H9 (cell line): ENCODE measurements at regions not wholly inside any gene's neighbourhood (a gene's known extent, or its start where the extent isn't known, plus 50 kb on each side); places are given as distances from the start of the nearest gene placed in this dataset.

ENCODE experiments used
- DNase-seq: peaks from one replicate; pipeline ENCODE4 v3.0.0-alpha.2; 2017
- H2AFZ ChIP-seq: one replicate; pipeline ENCODE4 v1.6.1; 2013; ENCODE audit warnings: mild to moderate bottlenecking, low read length, control low read depth, moderate library complexity
- H2AK5ac ChIP-seq: 2 replicates; pipeline ENCODE4 v1.6.1; 2013; ENCODE audit warnings: low read length, control low read depth, mixed read lengths; ENCODE audit not compliant: insufficient read length
- H2BK120ac ChIP-seq: one replicate; pipeline ENCODE4 v1.6.1; 2013; ENCODE audit warnings: low read depth, mild to moderate bottlenecking, low read length, control low read depth, inconsistent platforms; ENCODE audit not compliant: poor library complexity, severe bottlenecking
- H2BK12ac ChIP-seq: 2 replicates; pipeline ENCODE4 v1.6.1; 2013; ENCODE audit warnings: low read length, control low read depth, mixed read lengths, low read depth; ENCODE audit not compliant: insufficient read length
- H2BK15ac ChIP-seq: 2 replicates; pipeline ENCODE4 v1.6.1; 2013; ENCODE audit warnings: low read depth, low read length, control low read depth
- H2BK20ac ChIP-seq: one replicate; pipeline ENCODE4 v1.6.1; 2013; ENCODE audit warnings: low read depth, mild to moderate bottlenecking, low read length, control low read depth, inconsistent platforms; ENCODE audit not compliant: poor library complexity, severe bottlenecking
- H2BK5ac ChIP-seq: 2 replicates; pipeline ENCODE4 v1.6.1; 2013; ENCODE audit warnings: low read length, control low read depth, mixed read lengths; ENCODE audit not compliant: insufficient read length
- H3K14ac ChIP-seq: 2 replicates; pipeline ENCODE4 v1.6.1; 2013; ENCODE audit warnings: low read length, control low read depth; ENCODE audit not compliant: insufficient read depth
- H3K18ac ChIP-seq: 2 replicates; pipeline ENCODE4 v1.6.1; 2013; ENCODE audit warnings: low read depth, mild to moderate bottlenecking, mixed read lengths, low read length, control low read depth; ENCODE audit not compliant: insufficient read length
- H3K23ac ChIP-seq: 2 replicates; pipeline ENCODE4 v1.6.1; 2013; ENCODE audit warnings: low read length, control low read depth, mixed read lengths, low read depth; ENCODE audit not compliant: insufficient read length
- H3K23me2 ChIP-seq: 2 replicates; pipeline ENCODE4 v1.6.1; 2013; ENCODE audit warnings: low read depth, mild to moderate bottlenecking, mixed read lengths, low read length, control low read depth; ENCODE audit not compliant: insufficient read length, poor library complexity, severe bottlenecking
- H3K27ac ChIP-seq: 2 replicates; pipeline ENCODE4 v1.5.1; 2013; ENCODE audit warnings: low read length, control low read depth, mixed read lengths, low read depth; ENCODE audit not compliant: insufficient read length
- H3K27me3 ChIP-seq: 2 replicates; pipeline ENCODE4 v1.6.1; 2013; ENCODE audit warnings: low read length, control low read depth, inconsistent platforms; ENCODE audit not compliant: insufficient read depth
- H3K4ac ChIP-seq: 2 replicates; pipeline ENCODE4 v1.6.1; 2013; ENCODE audit warnings: low read depth, mild to moderate bottlenecking, control low read depth, inconsistent platforms, low read length, moderate library complexity
- H3K4me1 ChIP-seq: 2 replicates; pipeline ENCODE4 v1.6.1; 2013; ENCODE audit warnings: low read length, control low read depth, inconsistent platforms; ENCODE audit not compliant: insufficient read depth
- H3K4me2 ChIP-seq: 2 replicates; pipeline ENCODE4 v1.6.1; 2013; ENCODE audit warnings: low read length, control low read depth, mixed read lengths; ENCODE audit not compliant: insufficient read length, insufficient read depth
- H3K56ac ChIP-seq: 2 replicates; pipeline ENCODE4 v1.6.1; 2013; ENCODE audit warnings: low read depth, mild to moderate bottlenecking, mixed read lengths, low read length, control low read depth; ENCODE audit not compliant: insufficient read length
- H3K79me1 ChIP-seq: 2 replicates; pipeline ENCODE4 v1.6.1; 2013; ENCODE audit warnings: low read depth, mild to moderate bottlenecking, moderate library complexity, low read length, control low read depth, inconsistent platforms; ENCODE audit not compliant: insufficient read depth, poor library complexity, severe bottlenecking
- H3K79me2 ChIP-seq: 2 replicates; pipeline ENCODE4 v1.6.1; 2013; ENCODE audit warnings: low read length, control low read depth, inconsistent platforms; ENCODE audit not compliant: insufficient read depth
- H3K9ac ChIP-seq: 2 replicates; pipeline ENCODE4 v1.6.1; 2013; ENCODE audit warnings: low read length, control low read depth, mixed read lengths; ENCODE audit not compliant: insufficient read length; ENCODE audit errors: extremely low read depth
- H3K9me3 ChIP-seq: one replicate; pipeline ENCODE4 v1.6.1; 2013; ENCODE audit warnings: low read depth, low read length, inconsistent platforms; ENCODE audit not compliant: control insufficient read depth
- H3T11ph ChIP-seq: one replicate; pipeline ENCODE4 v1.6.1; 2013; ENCODE audit warnings: mild to moderate bottlenecking, low read length, control low read depth, inconsistent platforms
- H4K20me1 ChIP-seq: one replicate; pipeline ENCODE4 v1.6.1; 2013; ENCODE audit not compliant: control insufficient read depth, insufficient read length, insufficient read depth
- H4K5ac ChIP-seq: 2 replicates; pipeline ENCODE4 v1.6.1; 2013; ENCODE audit warnings: low read depth, mild to moderate bottlenecking, mixed read lengths, low read length, control low read depth; ENCODE audit not compliant: insufficient read length
- H4K8ac ChIP-seq: replicated peaks from 2 replicates; pipeline ENCODE4 v1.6.1; 2013; ENCODE audit warnings: low read length, control low read depth, mixed read lengths, low read depth; ENCODE audit not compliant: insufficient read length
- H4K91ac ChIP-seq: 2 replicates; pipeline ENCODE4 v1.6.1; 2013; ENCODE audit warnings: low read depth, mild to moderate bottlenecking, moderate library complexity, mixed read lengths, low read length, control low read depth; ENCODE audit not compliant: insufficient read length
- H3K27ac Mint-ChIP-seq, 3 experiments: 2 replicates in 2 of 3; 3 replicates in 1 of 3; pipeline ENCODE4 v1.8.0; 2020 to 2021; ENCODE audit warnings: mixed read lengths in 3 of 3, mild to moderate bottlenecking in 1 of 3, moderate library complexity in 1 of 3
- H3K27me3 Mint-ChIP-seq: 2 replicates; pipeline ENCODE4 v1.8.0; 2021; ENCODE audit warnings: low read depth, mild to moderate bottlenecking, moderate library complexity, mixed read lengths
- H3K36me3 Mint-ChIP-seq, 3 experiments: 2 replicates in 2 of 3; 3 replicates in 1 of 3; pipeline ENCODE4 v1.8.0; 2020 to 2021; ENCODE audit warnings: low read depth in 3 of 3, mixed read lengths in 3 of 3; ENCODE audit not compliant: insufficient read depth in 1 of 3
- H3K4me1 Mint-ChIP-seq, 2 experiments: 2 replicates each; pipeline ENCODE4 v1.8.0; 2020; ENCODE audit warnings: mixed read lengths in 2 of 2
- H3K4me3 Mint-ChIP-seq, 2 experiments: 2 replicates in 1 of 2; 3 replicates in 1 of 2; pipeline ENCODE4 v1.8.0; 2020 to 2021; ENCODE audit warnings: mild to moderate bottlenecking in 2 of 2, mixed read lengths in 2 of 2, moderate library complexity in 1 of 2
- H3K9me3 Mint-ChIP-seq, 2 experiments: 2 replicates in 1 of 2; 3 replicates in 1 of 2; pipeline ENCODE4 v1.8.0; 2020; ENCODE audit warnings: mild to moderate bottlenecking in 2 of 2, mixed read lengths in 2 of 2, moderate library complexity in 1 of 2
- WGBS: extraction: QIAGEN DNeasy Blood & Tissue Kit; methylation state at CpG from one replicate; pipeline ENCODE4 v1.1.7; 2013; ENCODE audit warnings: missing lambda C conversion rate, low lambda C conversion rate, mixed read lengths; ENCODE audit not compliant: insufficient read length; ENCODE audit errors: extremely low coverage; 5-methylcytosine and 5-hydroxymethylcytosine counted together
- TF ChIP-seq, protein P1 (sequence below): fragments of 200-600 bp; sonication (generic); conservative IDR thresholded peaks from 3 replicates; pipeline ENCODE4 v1.8.0; 2021; ENCODE audit warnings: antibody characterized with exemption, mild to moderate bottlenecking

DNA sequence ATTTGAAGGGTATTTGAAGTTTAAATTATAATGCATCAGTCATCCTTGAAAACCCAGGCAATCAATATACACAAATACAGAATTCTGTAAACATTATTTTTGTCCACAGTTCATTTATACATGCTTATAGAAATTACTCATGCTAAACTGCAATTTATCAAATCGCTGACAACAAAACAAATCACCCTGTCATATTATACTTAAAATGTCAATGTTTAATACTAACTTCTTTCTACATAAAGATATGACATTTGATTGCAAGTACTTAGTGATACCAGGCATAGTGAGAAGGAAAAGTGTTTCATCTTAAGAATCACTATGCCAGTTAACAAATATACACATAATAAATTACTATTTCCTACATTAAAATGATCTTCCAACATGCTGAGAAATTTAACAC lies 232.0 kb downstream of the PCDH20 start:
- Histone ChIP-seq H3T11ph (no peak overlapping the region), H3K18ac (no peak overlapping the region), H3K27me3 (no peaks in the 10 kb centered on the region), H2BK12ac (no peak overlapping the region), H3K27ac (no peak overlapping the region), H2AK5ac (no peak overlapping the region), H4K91ac (no peak overlapping the region), H3K14ac (no peak overlapping the region), H3K56ac (no peak overlapping the region), H3K23ac (no peak overlapping the region), H3K4me2 (no peak overlapping the region), H4K8ac (no peak overlapping the region), H3K4ac (no peak overlapping the region), H3K9ac (no peak overlapping the region), H2BK15ac (no peak overlapping the region), H3K4me1 (no peaks in the 10 kb centered on the region), H2AFZ (no peak overlapping the region), H3K23me2 (no peaks in the 10 kb centered on the region), H4K5ac (no peak overlapping the region), H2BK5ac (no peak overlapping the region), H2BK20ac (no peak overlapping the region), H3K9me3 (no peaks in the 10 kb centered on the region), H3K79me1 (no peaks in the 10 kb centered on the region), H4K20me1 (no peaks in the 10 kb centered on the region), H3K79me2 (no peaks in the 10 kb centered on the region), H2BK120ac (no peak overlapping the region)
- WGBS, result no CpG with 5 or more reads among the region's 1 CpG
- DNase-seq, result no peak
- no peak overlapping the region; a peak in 1 of 5 replicates for H3K4me3 Mint-ChIP-seq
- H3K4me1 Mint-ChIP-seq, result peaks cover 58 to 60% of the 10 kb centered on the region in 2 experiments
- H3K36me3 Mint-ChIP-seq, result peaks cover 0 to 6% (median 0%) of the 10 kb centered on the region in 3 experiments; a peak in 3 of 7 replicates
- H3K9me3 Mint-ChIP-seq, result 0 out of 5 replicates have a peak, but pooled peaks cover 0 to 2% of the 10 kb centered on the region in 2 experiments
- no peaks in the 10 kb centered on the region for H3K27me3 Mint-ChIP-seq
- no peak overlapping the region for H3K27ac Mint-ChIP-seq
- TF ChIP-seq, protein P1, sequence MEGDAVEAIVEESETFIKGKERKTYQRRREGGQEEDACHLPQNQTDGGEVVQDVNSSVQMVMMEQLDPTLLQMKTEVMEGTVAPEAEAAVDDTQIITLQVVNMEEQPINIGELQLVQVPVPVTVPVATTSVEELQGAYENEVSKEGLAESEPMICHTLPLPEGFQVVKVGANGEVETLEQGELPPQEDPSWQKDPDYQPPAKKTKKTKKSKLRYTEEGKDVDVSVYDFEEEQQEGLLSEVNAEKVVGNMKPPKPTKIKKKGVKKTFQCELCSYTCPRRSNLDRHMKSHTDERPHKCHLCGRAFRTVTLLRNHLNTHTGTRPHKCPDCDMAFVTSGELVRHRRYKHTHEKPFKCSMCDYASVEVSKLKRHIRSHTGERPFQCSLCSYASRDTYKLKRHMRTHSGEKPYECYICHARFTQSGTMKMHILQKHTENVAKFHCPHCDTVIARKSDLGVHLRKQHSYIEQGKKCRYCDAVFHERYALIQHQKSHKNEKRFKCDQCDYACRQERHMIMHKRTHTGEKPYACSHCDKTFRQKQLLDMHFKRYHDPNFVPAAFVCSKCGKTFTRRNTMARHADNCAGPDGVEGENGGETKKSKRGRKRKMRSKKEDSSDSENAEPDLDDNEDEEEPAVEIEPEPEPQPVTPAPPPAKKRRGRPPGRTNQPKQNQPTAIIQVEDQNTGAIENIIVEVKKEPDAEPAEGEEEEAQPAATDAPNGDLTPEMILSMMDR, result no peak
